SH-SY5Y (cell line): ENCODE measurements at regions not wholly inside any gene's neighbourhood (a gene's known extent, or its start where the extent isn't known, plus 50 kb on each side); places are given as distances from the start of the nearest gene placed in this dataset.

Experiments
- GATA2 ChIP-seq: IDR thresholded peaks from 2 replicates; pipeline ENCODE4 v1.6.1; 2011; ENCODE audit warnings: mild to moderate bottlenecking, low read depth, low read length
- GATA3 ChIP-seq: IDR thresholded peaks from 2 replicates; pipeline ENCODE4 v1.6.1; 2011; ENCODE audit warnings: low read depth, mild to moderate bottlenecking, low read length, moderate library complexity

GRCh38 chr3:10726787-10727186 lies 89.2 kb upstream of the SLC6A11 start:
- no peak for TF ChIP-seq GATA3

- TF ChIP-seq GATA3 (no peak), GATA2 (no peak)
Observed at GRCh38 chr3:10729439-10729838, 86.6 kb upstream of the SLC6A11 start.

- TF ChIP-seq GATA3 (no peak), GATA2 (no peak)
Observed at GRCh38 chr3:10732292-10732691, 83.7 kb upstream of the SLC6A11 start.

- no peak for TF ChIP-seq GATA2
- TF ChIP-seq GATA3: no peak
Observed at GRCh38 chr3:10733297-10733696, 82.7 kb upstream of the SLC6A11 start.

- TF ChIP-seq GATA2: no peak
- no peak for TF ChIP-seq GATA3
Observed at GRCh38 chr3:10737785-10738184, 78.2 kb upstream of the SLC6A11 start.

GRCh38 chr3:10738688-10739372 lies 77.2 kb upstream of the SLC6A11 start:
- no peak for TF ChIP-seq GATA3
- TF ChIP-seq GATA2: no peak

GRCh38 chr3:10740954-10741353 lies 75.1 kb upstream of the SLC6A11 start:
- no peak for TF ChIP-seq GATA3

DNA sequence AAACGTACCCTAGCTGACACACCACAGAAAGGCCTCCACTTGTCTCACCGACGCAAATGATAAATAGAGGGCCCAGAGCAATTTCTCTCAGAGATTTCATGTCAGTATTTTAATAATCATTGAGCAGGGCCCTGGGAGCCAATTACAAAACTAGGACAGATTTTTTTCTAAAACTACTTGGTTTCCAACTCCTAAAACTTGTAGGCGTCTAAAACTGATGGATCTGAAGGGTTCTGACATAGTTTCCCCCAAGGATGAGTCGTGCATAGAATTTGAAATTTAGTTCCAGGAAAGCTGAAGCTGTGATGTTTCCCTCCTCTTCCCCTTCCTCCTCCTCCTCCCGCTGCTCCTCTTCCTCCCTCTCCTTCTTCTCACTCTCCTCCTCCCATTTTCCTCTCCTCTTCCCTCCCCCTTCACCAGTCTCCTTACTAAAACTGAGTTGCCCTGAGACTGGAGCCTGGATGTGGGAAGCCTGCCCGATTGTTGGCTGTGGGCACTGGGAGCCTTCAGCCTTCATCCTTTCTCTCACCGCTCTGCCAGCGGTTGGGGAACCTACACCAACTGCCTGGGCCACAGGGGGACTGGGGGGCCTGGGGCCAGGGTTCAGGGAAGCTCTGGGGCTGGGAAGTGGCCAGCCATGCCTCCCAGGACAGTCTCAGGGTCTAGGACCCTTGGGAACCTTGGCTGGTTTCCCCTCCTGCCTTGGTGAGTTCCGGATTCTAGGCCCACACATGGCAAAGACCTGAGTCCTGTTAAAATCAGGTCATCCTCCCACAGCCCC lies 73.9 kb upstream of the SLC6A11 start:
- TF ChIP-seq GATA2: no peak
- TF ChIP-seq GATA3: no peak

GRCh38 chr3:10743366-10744097 lies 72.5 kb upstream of the SLC6A11 start:
- TF ChIP-seq GATA2: no peak
- no peak for TF ChIP-seq GATA3

- TF ChIP-seq GATA3 (no peak), GATA2 (no peak)
Observed at GRCh38 chr3:10744098-10744465, 71.9 kb upstream of the SLC6A11 start.

- TF ChIP-seq GATA2 (no peak), GATA3 (no peak)
Observed at GRCh38 chr3:10745392-10745791, 70.6 kb upstream of the SLC6A11 start.

DNA sequence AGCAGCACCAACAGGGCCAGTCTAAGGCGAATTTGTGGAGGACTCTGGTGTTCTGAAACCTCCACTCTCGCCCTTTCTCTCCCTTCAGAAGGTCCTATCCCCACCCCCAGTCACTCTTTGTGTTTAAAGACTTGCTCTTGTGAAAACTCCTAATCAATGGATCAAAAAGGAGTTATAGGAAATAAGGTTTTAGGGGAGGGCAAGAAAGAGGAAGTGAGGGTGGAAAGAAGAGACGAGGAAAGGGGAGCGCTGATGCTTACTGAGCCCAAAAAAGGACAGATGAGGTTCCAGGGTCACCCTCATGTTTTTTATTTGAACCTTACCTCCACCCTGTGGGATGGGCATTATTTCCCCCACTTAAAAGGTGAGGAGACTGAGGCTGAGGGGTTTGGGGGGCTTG lies 70.0 kb upstream of the SLC6A11 start:
- TF ChIP-seq GATA2: no peak
- TF ChIP-seq GATA3: no peak

DNA sequence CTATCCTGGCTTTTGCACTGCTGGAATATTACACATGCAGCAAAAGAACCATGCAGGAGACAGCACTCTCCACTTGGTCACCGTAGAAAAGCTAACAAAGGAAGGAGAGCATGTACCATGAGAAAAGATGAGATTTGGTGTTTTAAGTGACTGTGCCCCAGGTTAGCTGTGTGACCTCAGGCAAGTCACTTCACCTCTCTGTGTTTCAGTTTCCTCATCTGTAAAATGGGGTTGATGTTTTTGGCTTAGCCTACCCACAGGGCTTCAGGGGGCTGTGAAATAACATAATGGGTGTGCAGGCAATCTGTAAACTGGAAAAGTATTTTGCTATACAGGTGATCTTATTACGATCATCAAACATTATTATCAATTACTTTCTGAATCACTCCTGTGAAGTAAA lies 69.3 kb upstream of the SLC6A11 start:
- TF ChIP-seq GATA3 (no peak), GATA2 (no peak)

DNA sequence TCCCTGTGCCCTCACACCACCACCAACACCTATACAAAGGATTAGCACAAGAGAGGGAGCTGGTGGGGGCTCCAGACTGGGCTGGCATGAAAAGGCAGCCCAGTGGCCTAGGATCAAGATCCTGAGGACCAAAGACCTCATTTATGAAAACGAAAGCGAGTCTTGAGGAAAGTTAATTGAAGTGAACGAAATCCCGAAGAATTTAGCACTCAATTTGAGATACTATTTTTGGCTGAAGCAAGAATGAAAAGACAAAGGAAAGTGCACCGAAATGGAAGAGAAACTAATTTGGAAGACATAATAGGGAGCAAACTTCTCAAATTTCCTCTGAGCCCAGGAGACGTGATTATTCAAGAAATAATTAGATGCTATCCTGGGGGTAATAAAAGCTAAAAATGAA lies 68.7 kb upstream of the SLC6A11 start:
- no peak for TF ChIP-seq GATA3
- TF ChIP-seq GATA2: no peak

DNA sequence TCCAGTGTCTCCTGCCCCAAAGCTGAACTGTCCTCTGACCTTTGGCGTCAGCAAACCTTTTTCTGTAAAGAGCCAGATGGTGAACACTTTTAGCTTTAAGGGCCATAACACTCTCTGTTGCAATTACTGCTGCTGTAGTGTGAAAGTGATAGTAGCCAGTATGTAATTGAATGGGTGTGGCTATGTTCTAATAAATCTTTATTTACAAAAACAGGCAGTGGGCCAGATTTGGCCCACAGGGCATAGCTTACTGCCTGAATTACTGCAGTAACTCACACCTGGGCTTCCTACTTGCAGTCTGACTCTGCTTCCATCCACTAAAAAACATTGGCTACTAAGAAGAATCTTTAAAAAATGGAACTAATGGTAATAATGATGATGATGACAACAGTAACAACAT lies 68.0 kb upstream of the SLC6A11 start:
- TF ChIP-seq GATA3: no peak
- TF ChIP-seq GATA2: no peak
